H9 (cell line): ENCODE measurements at regions not wholly inside any gene's neighbourhood (a gene's known extent, or its start where the extent isn't known, plus 50 kb on each side); places are given as distances from the start of the nearest gene placed in this dataset.

ENCODE experiments used
- DNase-seq: peaks from one replicate; pipeline ENCODE4 v3.0.0-alpha.2; 2017
- H2AFZ ChIP-seq: one replicate; pipeline ENCODE4 v1.6.1; 2013; ENCODE audit warnings: mild to moderate bottlenecking, low read length, control low read depth, moderate library complexity
- H2AK5ac ChIP-seq: 2 replicates; pipeline ENCODE4 v1.6.1; 2013; ENCODE audit warnings: low read length, control low read depth, mixed read lengths; ENCODE audit not compliant: insufficient read length
- H2BK120ac ChIP-seq: one replicate; pipeline ENCODE4 v1.6.1; 2013; ENCODE audit warnings: low read depth, mild to moderate bottlenecking, low read length, control low read depth, inconsistent platforms; ENCODE audit not compliant: poor library complexity, severe bottlenecking
- H2BK12ac ChIP-seq: 2 replicates; pipeline ENCODE4 v1.6.1; 2013; ENCODE audit warnings: low read length, control low read depth, mixed read lengths, low read depth; ENCODE audit not compliant: insufficient read length
- H2BK15ac ChIP-seq: 2 replicates; pipeline ENCODE4 v1.6.1; 2013; ENCODE audit warnings: low read depth, low read length, control low read depth
- H2BK20ac ChIP-seq: one replicate; pipeline ENCODE4 v1.6.1; 2013; ENCODE audit warnings: low read depth, mild to moderate bottlenecking, low read length, control low read depth, inconsistent platforms; ENCODE audit not compliant: poor library complexity, severe bottlenecking
- H2BK5ac ChIP-seq: 2 replicates; pipeline ENCODE4 v1.6.1; 2013; ENCODE audit warnings: low read length, control low read depth, mixed read lengths; ENCODE audit not compliant: insufficient read length
- H3K14ac ChIP-seq: 2 replicates; pipeline ENCODE4 v1.6.1; 2013; ENCODE audit warnings: low read length, control low read depth; ENCODE audit not compliant: insufficient read depth
- H3K18ac ChIP-seq: 2 replicates; pipeline ENCODE4 v1.6.1; 2013; ENCODE audit warnings: low read depth, mild to moderate bottlenecking, mixed read lengths, low read length, control low read depth; ENCODE audit not compliant: insufficient read length
- H3K23ac ChIP-seq: 2 replicates; pipeline ENCODE4 v1.6.1; 2013; ENCODE audit warnings: low read length, control low read depth, mixed read lengths, low read depth; ENCODE audit not compliant: insufficient read length
- H3K23me2 ChIP-seq: 2 replicates; pipeline ENCODE4 v1.6.1; 2013; ENCODE audit warnings: low read depth, mild to moderate bottlenecking, mixed read lengths, low read length, control low read depth; ENCODE audit not compliant: insufficient read length, poor library complexity, severe bottlenecking
- H3K27ac ChIP-seq: 2 replicates; pipeline ENCODE4 v1.5.1; 2013; ENCODE audit warnings: low read length, control low read depth, mixed read lengths, low read depth; ENCODE audit not compliant: insufficient read length
- H3K27me3 ChIP-seq: 2 replicates; pipeline ENCODE4 v1.6.1; 2013; ENCODE audit warnings: low read length, control low read depth, inconsistent platforms; ENCODE audit not compliant: insufficient read depth
- H3K4ac ChIP-seq: 2 replicates; pipeline ENCODE4 v1.6.1; 2013; ENCODE audit warnings: low read depth, mild to moderate bottlenecking, control low read depth, inconsistent platforms, low read length, moderate library complexity
- H3K4me1 ChIP-seq: 2 replicates; pipeline ENCODE4 v1.6.1; 2013; ENCODE audit warnings: low read length, control low read depth, inconsistent platforms; ENCODE audit not compliant: insufficient read depth
- H3K4me2 ChIP-seq: 2 replicates; pipeline ENCODE4 v1.6.1; 2013; ENCODE audit warnings: low read length, control low read depth, mixed read lengths; ENCODE audit not compliant: insufficient read length, insufficient read depth
- H3K56ac ChIP-seq: 2 replicates; pipeline ENCODE4 v1.6.1; 2013; ENCODE audit warnings: low read depth, mild to moderate bottlenecking, mixed read lengths, low read length, control low read depth; ENCODE audit not compliant: insufficient read length
- H3K79me1 ChIP-seq: 2 replicates; pipeline ENCODE4 v1.6.1; 2013; ENCODE audit warnings: low read depth, mild to moderate bottlenecking, moderate library complexity, low read length, control low read depth, inconsistent platforms; ENCODE audit not compliant: insufficient read depth, poor library complexity, severe bottlenecking
- H3K79me2 ChIP-seq: 2 replicates; pipeline ENCODE4 v1.6.1; 2013; ENCODE audit warnings: low read length, control low read depth, inconsistent platforms; ENCODE audit not compliant: insufficient read depth
- H3K9ac ChIP-seq: 2 replicates; pipeline ENCODE4 v1.6.1; 2013; ENCODE audit warnings: low read length, control low read depth, mixed read lengths; ENCODE audit not compliant: insufficient read length; ENCODE audit errors: extremely low read depth
- H3K9me3 ChIP-seq: one replicate; pipeline ENCODE4 v1.6.1; 2013; ENCODE audit warnings: low read depth, low read length, inconsistent platforms; ENCODE audit not compliant: control insufficient read depth
- H3T11ph ChIP-seq: one replicate; pipeline ENCODE4 v1.6.1; 2013; ENCODE audit warnings: mild to moderate bottlenecking, low read length, control low read depth, inconsistent platforms
- H4K20me1 ChIP-seq: one replicate; pipeline ENCODE4 v1.6.1; 2013; ENCODE audit not compliant: control insufficient read depth, insufficient read length, insufficient read depth
- H4K5ac ChIP-seq: 2 replicates; pipeline ENCODE4 v1.6.1; 2013; ENCODE audit warnings: low read depth, mild to moderate bottlenecking, mixed read lengths, low read length, control low read depth; ENCODE audit not compliant: insufficient read length
- H4K8ac ChIP-seq: replicated peaks from 2 replicates; pipeline ENCODE4 v1.6.1; 2013; ENCODE audit warnings: low read length, control low read depth, mixed read lengths, low read depth; ENCODE audit not compliant: insufficient read length
- H4K91ac ChIP-seq: 2 replicates; pipeline ENCODE4 v1.6.1; 2013; ENCODE audit warnings: low read depth, mild to moderate bottlenecking, moderate library complexity, mixed read lengths, low read length, control low read depth; ENCODE audit not compliant: insufficient read length
- H3K27ac Mint-ChIP-seq, 3 experiments: 2 replicates in 2 of 3; 3 replicates in 1 of 3; pipeline ENCODE4 v1.8.0; 2020 to 2021; ENCODE audit warnings: mixed read lengths in 3 of 3, mild to moderate bottlenecking in 1 of 3, moderate library complexity in 1 of 3
- H3K27me3 Mint-ChIP-seq: 2 replicates; pipeline ENCODE4 v1.8.0; 2021; ENCODE audit warnings: low read depth, mild to moderate bottlenecking, moderate library complexity, mixed read lengths
- H3K36me3 Mint-ChIP-seq, 3 experiments: 2 replicates in 2 of 3; 3 replicates in 1 of 3; pipeline ENCODE4 v1.8.0; 2020 to 2021; ENCODE audit warnings: low read depth in 3 of 3, mixed read lengths in 3 of 3; ENCODE audit not compliant: insufficient read depth in 1 of 3
- H3K4me1 Mint-ChIP-seq, 2 experiments: 2 replicates each; pipeline ENCODE4 v1.8.0; 2020; ENCODE audit warnings: mixed read lengths in 2 of 2
- H3K4me3 Mint-ChIP-seq, 2 experiments: 2 replicates in 1 of 2; 3 replicates in 1 of 2; pipeline ENCODE4 v1.8.0; 2020 to 2021; ENCODE audit warnings: mild to moderate bottlenecking in 2 of 2, mixed read lengths in 2 of 2, moderate library complexity in 1 of 2
- H3K9me3 Mint-ChIP-seq, 2 experiments: 2 replicates in 1 of 2; 3 replicates in 1 of 2; pipeline ENCODE4 v1.8.0; 2020; ENCODE audit warnings: mild to moderate bottlenecking in 2 of 2, mixed read lengths in 2 of 2, moderate library complexity in 1 of 2
- CTCF ChIP-seq: fragments of 200-600 bp; sonication (generic); conservative IDR thresholded peaks from 3 replicates; pipeline ENCODE4 v1.8.0; 2021; ENCODE audit warnings: antibody characterized with exemption, mild to moderate bottlenecking
- WGBS: extraction: QIAGEN DNeasy Blood & Tissue Kit; methylation state at CpG from one replicate; pipeline ENCODE4 v1.1.7; 2013; ENCODE audit warnings: missing lambda C conversion rate, low lambda C conversion rate, mixed read lengths; ENCODE audit not compliant: insufficient read length; ENCODE audit errors: extremely low coverage; 5-methylcytosine and 5-hydroxymethylcytosine counted together

GRCh38 chr14:26896447-26896846 is 298.6 kb upstream of the NOVA1 start:
- H2AK5ac ChIP-seq = no peak overlapping the region
- no peaks in the 10 kb centered on the region for H3K27me3 ChIP-seq
- no peak overlapping the region for H3K23ac ChIP-seq
- no peak overlapping the region for H3K27ac Mint-ChIP-seq
- peaks cover 11 to 15% of the 10 kb centered on the region in 2 experiments for H3K9me3 Mint-ChIP-seq
- no peak overlapping the region for H2AFZ ChIP-seq
- no peak overlapping the region for H4K5ac ChIP-seq
- no peak for TF ChIP-seq CTCF
- H3K56ac ChIP-seq = no peak overlapping the region
- no peaks in the 10 kb centered on the region for H4K20me1 ChIP-seq
- no peak overlapping the region for H3K4me3 Mint-ChIP-seq
- H2BK20ac ChIP-seq = no peak overlapping the region
- no peak overlapping the region for H2BK15ac ChIP-seq
- no peak overlapping the region for H4K91ac ChIP-seq
- H3K79me2 ChIP-seq = no peaks in the 10 kb centered on the region
- no peaks in the 10 kb centered on the region for H3K27me3 Mint-ChIP-seq
- H3K4me1 Mint-ChIP-seq = no peaks in the 10 kb centered on the region
- H3K36me3 Mint-ChIP-seq = peaks cover 6 to 18% (median 6%) of the 10 kb centered on the region in 3 experiments
- H2BK12ac ChIP-seq = no peak overlapping the region
- H3K4me2 ChIP-seq = no peak overlapping the region
- no peak overlapping the region for H3K27ac ChIP-seq
- no peaks in the 10 kb centered on the region for H3K23me2 ChIP-seq
- no peak overlapping the region for H2BK120ac ChIP-seq
- H3K4me1 ChIP-seq = no peaks in the 10 kb centered on the region
- no peak overlapping the region for H3K14ac ChIP-seq
- no peak overlapping the region for H2BK5ac ChIP-seq
- no peak overlapping the region for H4K8ac ChIP-seq
- no peaks in the 10 kb centered on the region for H3K79me1 ChIP-seq
- no peaks in the 10 kb centered on the region for H3K9me3 ChIP-seq
- no peak overlapping the region for H3K18ac ChIP-seq
- no CpG with 5 or more reads among the region's 3 CpGs for WGBS
- no peak overlapping the region for H3K9ac ChIP-seq
- DNase-seq = no peak
- H3T11ph ChIP-seq = no peak overlapping the region
- no peak overlapping the region for H3K4ac ChIP-seq
